Activated CD4-positive, alpha-beta T cell treated with anti-CD3 and anti-CD28 coated beads, Interleukin-2, amount 50 U/mL, for 24 hours (primary cell): ENCODE measurements at regions not wholly inside any gene's neighbourhood (a gene's known extent, or its start where the extent isn't known, plus 50 kb on each side); places are given as distances from the start of the nearest gene placed in this dataset.
"Not testable (repeated sequence)": the region's sequence is repeated elsewhere in the genome, so short reads cannot be mapped to it uniquely, and the experiment has no call there.

Experiments used
- DNase-seq, 2 donors: peaks; one replicate each; pipeline ENCODE4 v3.0.0-alpha.2; 2020; ENCODE audit warnings: low read depth in 1 of 2, low spot score in 1 of 2

GRCh38 chr1:29631836-29632805 is 395.8 kb downstream of the PTPRU start:
- DNase-seq, result no peak

DNA sequence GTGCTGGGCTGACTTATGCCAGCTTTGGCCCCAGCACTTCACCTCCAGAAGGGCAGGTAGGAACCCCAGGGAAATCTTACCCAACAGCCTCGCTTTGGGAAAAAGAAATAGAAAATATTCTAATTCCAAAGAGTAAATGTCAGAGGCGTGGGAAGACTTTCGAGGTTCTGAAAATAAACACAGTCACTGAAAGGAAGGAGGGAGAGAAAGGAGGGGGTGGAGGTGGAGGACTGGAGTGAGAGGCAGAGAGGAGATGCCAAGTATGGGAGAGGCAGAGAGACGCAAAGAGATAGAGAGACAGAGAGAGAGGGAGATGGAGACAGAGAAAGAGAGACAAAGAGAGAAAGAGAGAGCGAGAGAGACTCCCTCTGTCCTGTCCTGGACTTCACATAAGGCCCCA is 395.0 kb downstream of the PTPRU start:
- DNase-seq, result no peak

DNA sequence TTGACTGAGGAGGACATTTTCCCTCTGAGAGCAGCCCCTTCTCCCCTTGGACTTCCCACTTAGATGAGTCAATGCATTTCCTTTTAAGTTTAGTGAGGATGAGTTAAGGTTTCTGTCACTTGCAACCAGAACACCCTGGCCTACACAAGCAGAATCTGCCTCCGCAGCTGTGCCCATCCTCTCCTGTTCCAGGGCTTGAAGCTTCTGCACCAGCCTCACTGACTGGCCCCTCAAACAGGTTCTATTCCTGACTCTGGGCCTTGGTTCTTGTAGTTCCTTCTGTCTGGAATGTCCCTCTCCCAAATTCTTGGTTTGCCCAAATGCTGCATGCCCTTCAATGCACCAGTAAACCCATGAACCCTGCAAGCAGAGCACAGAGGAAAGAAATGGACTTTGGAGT is 394.4 kb downstream of the PTPRU start:
- DNase-seq, result no peak

DNA sequence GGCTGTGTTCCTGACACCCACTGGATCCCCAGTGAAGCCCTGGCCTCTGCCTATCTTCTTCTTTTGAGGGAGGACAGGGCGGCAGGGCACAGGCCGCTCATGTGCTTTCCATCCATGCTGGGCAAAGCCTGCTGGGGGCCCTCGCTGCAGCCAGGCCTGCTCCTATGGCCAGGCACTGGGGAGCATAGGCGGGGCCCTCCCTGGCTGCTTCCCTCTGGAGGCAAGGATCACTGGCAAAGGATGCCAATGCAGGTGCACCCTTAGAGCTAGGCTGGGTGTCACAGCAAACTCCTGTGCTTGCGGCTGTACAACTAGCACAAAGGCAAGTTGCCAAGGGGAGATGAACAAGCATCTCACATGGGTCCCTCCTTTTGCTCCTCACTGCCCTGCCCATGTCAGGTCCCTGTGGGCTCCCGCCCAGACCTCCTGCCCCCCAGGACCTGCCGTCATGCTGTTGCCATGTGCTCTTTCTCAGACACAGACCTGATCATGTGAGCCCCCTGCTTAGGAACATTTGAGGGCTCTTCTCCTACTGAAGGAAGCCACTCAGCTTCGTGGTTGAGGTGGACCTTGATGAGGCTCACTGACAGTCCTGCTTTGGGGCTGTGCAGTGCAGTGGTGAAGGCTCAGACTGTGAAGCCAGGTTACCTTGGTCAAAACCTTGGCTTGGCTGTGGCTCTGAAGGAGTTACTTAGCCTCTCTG is 393.6 kb downstream of the PTPRU start:
- DNase-seq, result no peak

- DNase-seq, result no peak
These were observed 393.1 kb downstream of the PTPRU start for GRCh38 chr1:29629401-29629800.

DNA sequence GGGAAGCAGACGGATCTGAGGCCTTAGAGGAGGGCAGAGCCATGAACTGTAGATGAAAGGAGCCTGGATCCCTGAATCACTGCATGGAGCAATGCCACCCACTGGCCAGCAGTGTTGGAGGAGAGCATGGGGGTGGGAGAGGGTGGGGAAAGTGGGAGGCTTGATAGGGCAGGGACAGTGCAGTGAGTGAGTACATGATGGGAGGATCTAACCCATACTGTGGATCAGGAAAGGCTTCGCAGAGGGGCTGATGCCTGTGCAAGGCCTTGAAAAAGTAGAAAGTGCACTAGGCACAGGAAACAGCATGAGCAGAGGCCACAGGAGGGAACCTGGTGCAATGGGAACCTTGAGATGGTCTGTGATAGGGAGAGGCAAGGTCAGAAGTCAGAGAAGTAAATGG is 391.9 kb downstream of the PTPRU start:
- no peak for DNase-seq

- DNase-seq, result no peak
These were observed 390.4 kb downstream of the PTPRU start for GRCh38 chr1:29626726-29627125.

- no peak for DNase-seq
These were observed 389.7 kb downstream of the PTPRU start for GRCh38 chr1:29626066-29626465.

GRCh38 chr1:29625084-29625420 is 388.7 kb downstream of the PTPRU start:
- DNase-seq, result no peak

GRCh38 chr1:29624320-29625083 is 388.2 kb downstream of the PTPRU start:
- no peak for DNase-seq

GRCh38 chr1:29623501-29623900 is 387.2 kb downstream of the PTPRU start:
- DNase-seq, result no peak

DNA sequence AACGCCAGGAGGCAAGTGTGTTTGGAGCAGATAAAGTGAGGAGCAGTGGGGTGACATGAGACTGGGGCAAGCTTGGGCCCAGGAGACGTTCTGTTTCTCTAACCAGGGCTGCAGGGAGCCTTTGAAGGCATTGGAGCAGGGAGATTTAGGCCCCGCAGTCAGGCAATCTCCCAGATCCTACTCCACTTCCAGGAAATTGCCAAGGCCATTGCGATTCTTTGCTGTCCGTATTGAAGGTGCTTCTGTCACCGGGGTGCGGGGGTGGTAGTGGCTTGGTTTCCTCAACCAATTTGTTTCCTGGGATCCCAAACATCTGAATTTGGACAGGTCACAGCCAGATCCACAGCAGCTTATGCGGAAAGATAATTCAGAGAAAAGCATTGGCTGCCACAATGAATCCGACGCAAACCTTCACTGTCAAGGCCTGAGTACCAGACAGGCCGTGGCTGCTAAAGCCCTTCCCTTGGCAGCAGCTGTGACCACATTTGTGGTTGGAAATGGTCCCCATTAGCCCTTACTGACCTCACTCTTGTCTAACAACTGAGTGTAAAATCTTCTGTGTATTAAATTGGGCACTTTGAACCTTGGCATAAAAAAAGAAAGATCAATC is 385.6 kb downstream of the PTPRU start:
- DNase-seq, result no peak

DNA sequence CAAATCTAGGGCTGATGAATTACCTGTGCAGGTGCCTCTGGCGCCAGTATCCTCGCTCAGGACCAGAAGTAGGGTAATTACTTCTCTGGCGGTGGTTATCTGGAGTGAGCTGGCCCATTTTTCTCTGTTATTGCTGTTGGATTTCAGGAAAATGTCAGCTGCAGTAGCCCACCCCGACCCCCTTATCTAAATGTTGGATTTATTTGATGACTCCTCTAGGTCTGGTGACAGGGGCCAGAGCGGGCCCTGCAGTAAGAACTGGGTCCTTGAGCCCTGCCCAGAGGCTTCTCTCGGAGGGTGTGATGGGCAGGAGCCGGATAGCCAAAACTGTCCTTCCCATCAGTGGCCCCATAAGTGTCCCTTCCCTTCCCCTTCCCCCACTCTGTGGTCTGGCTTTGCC is 384.3 kb downstream of the PTPRU start:
- DNase-seq, result no peak

DNA sequence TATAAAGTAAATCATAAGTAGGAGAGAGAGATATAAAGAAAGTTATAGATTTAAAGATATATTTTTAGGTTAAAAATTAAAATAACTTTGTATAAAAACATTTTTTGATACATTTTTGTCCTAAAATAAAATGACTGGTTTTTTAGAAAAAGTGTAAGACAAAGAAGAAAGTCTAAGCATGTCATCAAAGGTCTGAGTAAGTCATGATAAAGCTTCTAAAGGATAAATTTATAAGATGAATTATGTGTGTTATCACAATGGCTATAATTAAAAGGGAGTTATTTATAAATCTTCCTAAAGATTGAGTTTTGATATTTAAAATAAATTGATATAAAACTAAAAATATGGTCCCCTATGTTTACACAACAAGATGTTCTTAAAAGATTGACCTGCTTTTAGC is 370.9 kb downstream of the PTPRU start:
- DNase-seq, result no peak

- not testable (repeated sequence) for DNase-seq
These were observed 368.5 kb downstream of the PTPRU start for GRCh38 chr1:29604796-29605195.

- DNase-seq, result no peak
These were observed 367.3 kb downstream of the PTPRU start for GRCh38 chr1:29603622-29604021.

GRCh38 chr1:29602203-29602602 is 365.9 kb downstream of the PTPRU start:
- no peak for DNase-seq

DNA sequence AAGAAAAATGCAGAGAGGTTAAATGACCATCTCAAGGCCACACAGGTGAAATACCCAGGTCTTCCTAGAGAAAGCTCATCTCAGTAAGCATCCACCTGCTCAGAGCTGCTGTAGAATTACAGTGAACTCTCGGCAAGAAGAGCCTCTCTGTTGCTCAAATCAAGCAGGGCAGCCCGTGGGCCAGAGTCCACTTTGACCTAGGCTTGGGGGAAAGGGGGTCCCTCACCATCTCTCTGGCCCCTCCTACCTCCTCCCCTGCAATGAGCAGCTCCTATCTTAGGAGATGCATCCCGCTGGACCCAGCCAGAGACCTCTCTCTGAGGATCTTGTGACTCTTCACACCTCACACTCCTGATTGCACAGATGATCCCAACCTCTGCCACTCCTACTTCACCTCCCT is 364.7 kb downstream of the PTPRU start:
- no peak for DNase-seq

- DNase-seq, result no peak
These were observed 363.5 kb downstream of the PTPRU start for GRCh38 chr1:29599826-29600225.

DNA sequence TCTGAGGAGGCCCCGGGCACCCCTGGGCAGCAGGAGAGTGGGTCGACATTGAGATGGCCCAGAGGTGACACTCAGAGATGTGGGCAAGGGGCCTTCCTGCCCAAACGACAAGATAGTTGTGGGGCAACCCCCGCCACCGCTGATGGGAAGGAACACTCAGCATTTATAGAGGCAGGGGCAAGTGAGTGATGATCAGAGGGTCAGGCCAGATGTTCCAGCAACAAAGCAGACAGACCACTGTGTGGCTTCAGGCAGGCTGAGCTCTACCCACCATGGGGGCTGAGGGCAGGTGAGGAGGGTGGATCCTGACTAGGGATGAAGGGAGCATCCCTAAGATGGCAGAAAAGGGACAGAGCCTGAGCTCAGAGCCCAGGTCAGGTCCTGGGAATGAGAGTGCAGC is 362.7 kb downstream of the PTPRU start:
- no peak for DNase-seq

DNA sequence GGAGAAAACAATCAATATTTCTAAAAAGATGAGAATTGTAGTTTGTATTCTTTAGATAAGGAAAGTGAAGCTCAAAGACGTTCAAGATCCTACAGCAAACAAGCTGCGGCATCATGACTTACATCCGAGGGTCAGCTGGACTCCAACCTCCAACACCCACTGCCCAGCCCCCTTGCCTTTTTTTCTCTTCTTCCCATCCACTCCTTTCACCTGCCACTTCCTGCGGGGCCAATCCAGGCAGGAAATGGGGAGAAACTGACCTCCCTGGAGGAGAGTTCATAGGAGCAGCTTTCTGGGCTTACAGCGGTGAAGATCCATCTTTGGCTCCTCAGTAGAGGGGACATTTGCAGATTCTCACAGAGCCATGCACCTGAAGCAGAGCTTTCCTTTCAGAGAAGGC is 361.5 kb downstream of the PTPRU start:
- DNase-seq, result no peak
